GM12892 (cell line): ENCODE measurements at regions not wholly inside any gene's neighbourhood (a gene's known extent, or its start where the extent isn't known, plus 50 kb on each side); places are given as distances from the start of the nearest gene placed in this dataset.

Experiments used
- POLR2A ChIP-seq: IDR thresholded peaks from 2 replicates; pipeline ENCODE4 v1.6.1; 2011; ENCODE audit warnings: low read depth, low read length, control low read depth
- POLR2AphosphoS5 ChIP-seq: IDR thresholded peaks from 2 replicates; pipeline ENCODE4 v1.6.1; 2011; ENCODE audit warnings: low read depth, low read length, control low read depth

DNA sequence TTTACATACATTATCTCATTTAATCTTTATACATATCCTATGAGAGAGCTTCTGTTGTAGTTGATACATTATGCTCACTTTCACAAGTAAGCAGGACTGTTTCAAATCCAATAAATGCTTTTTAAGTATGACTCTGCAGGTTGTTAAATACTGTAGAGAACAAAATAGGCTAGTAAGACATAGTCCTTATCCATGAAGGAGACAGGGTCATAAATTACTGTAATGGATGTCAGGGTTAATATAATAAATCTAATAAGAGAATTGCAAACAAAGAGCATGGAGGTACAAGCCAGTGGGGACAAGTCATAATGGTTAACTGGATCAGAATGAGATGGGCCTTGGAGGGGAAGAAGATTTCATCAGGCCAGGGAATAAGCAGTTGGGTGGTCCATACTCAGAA, 303.8 kb upstream of the RGS6 start:
- TF ChIP-seq POLR2AphosphoS5 (no peak), POLR2A (no peak)
